NCI-H2196 (cell line): ENCODE measurements at regions not wholly inside any gene's neighbourhood (a gene's known extent, or its start where the extent isn't known, plus 50 kb on each side); places are given as distances from the start of the nearest gene placed in this dataset.
"Not testable (repeated sequence)": the region's sequence is repeated elsewhere in the genome, so short reads cannot be mapped to it uniquely, and the experiment has no call there.

Experiments used
- DNase-seq: peaks from one replicate; lab custom pipeline; 2025; ENCODE audit not compliant: unreplicated experiment; lab: John Stamatoyannopoulos, UW

GRCh38 chrY:3491423-3491822, 87.4 kb upstream of the TGIF2LY start:
- not testable (repeated sequence) for DNase-seq

GRCh38 chrY:3494539-3494938, 84.3 kb upstream of the TGIF2LY start:
- DNase-seq, result not testable (repeated sequence)

- peak; percentile 10 for DNase-seq
These were observed 51.8 kb upstream of the TGIF2LY start for GRCh38 chrY:3527040-3527439.
